A549 (cell line): ENCODE measurements at regions not wholly inside any gene's neighbourhood (a gene's known extent, or its start where the extent isn't known, plus 50 kb on each side); places are given as distances from the start of the nearest gene placed in this dataset.

Experiments used
- ATAC-seq, 2 experiments: fragments of 200-7000 bp in 1 of 2; fragments of >200 bp in 1 of 2; cut with Nextera tagmentation in 1 of 2; cut with Tn5 transposase in 1 of 2; 3 replicates each; pipeline versions ENCODE4 v1.8.0 to v1.9.1; 2018 to 2020; ENCODE audit warnings: mild to moderate bottlenecking in 1 of 2, moderate library complexity in 1 of 2
- CTCF ChIA-PET: fragments of 300-600 bp; sonication (Branson Sonifier 250); formaldehyde crosslinking; extraction: SDS; loops from one replicate; lab custom pipeline; 2021; ENCODE audit warnings: antibody characterized with exemption, inconsistent platforms; lab: Yijun Ruan, JAX
- POLR2A ChIA-PET: fragments of 350-600 bp; formaldehyde crosslinking; extraction: SDS; loops from one replicate; lab custom pipeline; 2021; ENCODE audit warnings: antibody characterized with exemption, inconsistent platforms; lab: Yijun Ruan, JAX
- DNase-seq, 2 experiments: peaks; one replicate each; pipeline versions ENCODE4 v3.0.0 to v3.0.0-alpha.2; 2011 to 2016; ENCODE audit warnings: low read depth in 1 of 2, low spot score in 1 of 2
- FAIRE-seq: peaks from 2 replicates; lab custom pipeline; 2011; peaks lifted over from hg19 to GRCh38; lab: Jason Lieb, UNC
- H3K27ac ChIP-seq, 2 experiments: fragments of >200 bp; sonication (Bioruptor Twin); formaldehyde crosslinking; 3 replicates each; pipeline ENCODE4 v1.5.1; 2016 to 2017
- H3K4me1 ChIP-seq: fragments of >200 bp; sonication (Bioruptor Twin); formaldehyde crosslinking; 3 replicates; pipeline ENCODE4 v1.6.1; 2016
- H3K4me2 ChIP-seq: fragments of >200 bp; sonication (Bioruptor Twin); formaldehyde crosslinking; 3 replicates; pipeline ENCODE4 v1.6.1; 2016
- H3K4me3 ChIP-seq: fragments of >200 bp; sonication (Bioruptor Twin); formaldehyde crosslinking; 3 replicates; pipeline ENCODE4 v1.5.1; 2016
- H3K9me3 ChIP-seq: fragments of >200 bp; sonication (Bioruptor Twin); formaldehyde crosslinking; 3 replicates; pipeline ENCODE4 v1.6.1; 2016
- ATOH8 ChIP-seq: fragments of 250-450 bp; sonication (Bioruptor Pico); IDR thresholded peaks from 2 replicates; pipeline ENCODE4 v1.5.0; 2020; ENCODE audit warnings: low read depth, mild to moderate bottlenecking, moderate library complexity
- CBX2 ChIP-seq: fragments of 200-600 bp; sonication (generic); IDR thresholded peaks from 2 replicates; pipeline ENCODE4 v1.6.1; 2016; ENCODE audit warnings: low read depth, mild to moderate bottlenecking, borderline replicate concordance
- CBX8 ChIP-seq: fragments of 200-600 bp; sonication (generic); IDR thresholded peaks from 2 replicates; pipeline ENCODE4 v1.6.1; 2016
- CHD2 ChIP-seq: fragments of 150-350 bp; IDR thresholded peaks from 2 replicates; pipeline ENCODE4 v1.6.1; 2014; ENCODE audit warnings: low read length; ENCODE audit not compliant: partially characterized antibody
- CTCF ChIP-seq: fragments of >200 bp; sonication (Bioruptor Twin); formaldehyde crosslinking; IDR thresholded peaks from 3 replicates; pipeline ENCODE4 v1.5.1; 2016
- FOXS1 ChIP-seq: fragments of 250-450 bp; sonication (Bioruptor Pico); IDR thresholded peaks from 2 replicates; pipeline ENCODE4 v1.5.0; 2020; ENCODE audit warnings: mild to moderate bottlenecking, moderate library complexity
- HES2 ChIP-seq: fragments of >200 bp; sonication (Bioruptor Twin); formaldehyde crosslinking; IDR thresholded peaks from 2 replicates; pipeline ENCODE4 v1.6.1; 2016
- HEYL ChIP-seq: fragments of 250-450 bp; sonication (Bioruptor Pico); IDR thresholded peaks from 2 replicates; pipeline ENCODE4 v1.8.0; 2021; ENCODE audit warnings: mild to moderate bottlenecking, moderate library complexity
- MYC ChIP-seq: IDR thresholded peaks from 2 replicates; pipeline ENCODE4 v1.6.1; 2012; ENCODE audit warnings: mild to moderate bottlenecking, inconsistent platforms, low read length, improper control_type of control experiment, borderline replicate concordance
- NFE2L2 ChIP-seq: fragments of 150-350 bp; conservative IDR thresholded peaks from 2 replicates; pipeline ENCODE4 v1.6.1; 2014; ENCODE audit warnings: low read length
- NPAS2 ChIP-seq: fragments of 250-450 bp; sonication (Bioruptor Pico); IDR thresholded peaks from 2 replicates; pipeline ENCODE4 v1.8.0; 2022; ENCODE audit warnings: mild to moderate bottlenecking, moderate library complexity, borderline replicate concordance
- POLR2A ChIP-seq: IDR thresholded peaks from 2 replicates; pipeline ENCODE4 v1.6.1; 2012; ENCODE audit warnings: mild to moderate bottlenecking, low read length
- RAD21 ChIP-seq, 2 experiments: fragments of >200 bp in 1 of 2; sonication (Bioruptor Twin) in 1 of 2; formaldehyde crosslinking in 1 of 2; IDR thresholded peaks in 1 of 2; conservative IDR thresholded peaks in 1 of 2; 2 replicates in 1 of 2; 3 replicates in 1 of 2; pipeline ENCODE4 v1.6.1; 2012 to 2018; ENCODE audit warnings: inconsistent platforms in 1 of 2
- REST ChIP-seq: fragments of 200-600 bp; sonication (generic); IDR thresholded peaks from 2 replicates; pipeline ENCODE4 v1.6.1; 2016; ENCODE audit warnings: antibody characterized with exemption, mild to moderate bottlenecking, moderate library complexity
- RNF2 ChIP-seq: fragments of 200-600 bp; sonication (generic); IDR thresholded peaks from 2 replicates; pipeline ENCODE4 v1.6.1; 2016; ENCODE audit warnings: low read depth, mild to moderate bottlenecking, antibody characterized with exemption, moderate library complexity, borderline replicate concordance
- SMC3 ChIP-seq: fragments of >200 bp; sonication (Bioruptor Twin); formaldehyde crosslinking; IDR thresholded peaks from 3 replicates; pipeline ENCODE4 v1.6.1; 2018; ENCODE audit warnings: inconsistent platforms
- TFCP2L1 ChIP-seq: fragments of 250-450 bp; sonication (Bioruptor Pico); IDR thresholded peaks from 2 replicates; pipeline ENCODE4 v1.5.0; 2021; ENCODE audit warnings: mild to moderate bottlenecking
- USF2 ChIP-seq: fragments of 450-650 bp; IDR thresholded peaks from 2 replicates; pipeline ENCODE4 v1.6.1; 2014; ENCODE audit warnings: antibody characterized with exemption
- ZSCAN20 ChIP-seq: fragments of 250-450 bp; sonication (Bioruptor Pico); IDR thresholded peaks from 2 replicates; pipeline ENCODE4 v1.8.0; 2022; ENCODE audit warnings: mild to moderate bottlenecking, moderate library complexity
- WGBS: methylation state at CpG from one replicate; pipeline ENCODE4 v1.1.6; 2017; ENCODE audit errors: missing lambda C conversion rate; 5-methylcytosine and 5-hydroxymethylcytosine counted together

GRCh38 chr3:116776880-116777785, 67.6 kb downstream of the TUSC7 start:
- Histone ChIP-seq H3K4me1 (no peaks in the 10 kb centered on the region), H3K4me3 (no peak overlapping the region), H3K4me2 (no peak overlapping the region), H3K27ac (no peak overlapping the region)
- ChIA-PET POLR2A (no interaction called here), CTCF (no interaction called here)
- 30% methylated on average over 10 of the region's 10 CpGs for WGBS
- ATAC-seq = no peak
- DNase-seq = no peak
- TF ChIP-seq CHD2 = no peak
- TF ChIP-seq RNF2 = no peak
- TF ChIP-seq USF2 = no peak
- no peak for TF ChIP-seq HES2
- TF ChIP-seq CBX8 = no peak
- TF ChIP-seq POLR2A = no peak
- TF ChIP-seq CTCF = no peak
- no peak for TF ChIP-seq CBX2
- TF ChIP-seq ATOH8 = no peak
- TF ChIP-seq SMC3 = no peak
- TF ChIP-seq FOXS1 (CRISPR knock-in tag) = no peak
- no peak for TF ChIP-seq NPAS2 (CRISPR knock-in tag)
- no peak for TF ChIP-seq RAD21 (conservative IDR thresholded peaks at IDR 0.05 in 1 of 2, IDR thresholded peaks at IDR 0.05 in 1 of 2)
- no peak for TF ChIP-seq ZSCAN20 (CRISPR knock-in tag)
- no peak for TF ChIP-seq MYC
- no peak for TF ChIP-seq REST
- no peak for TF ChIP-seq TFCP2L1 (CRISPR knock-in tag)
- no peak for TF ChIP-seq HEYL (CRISPR knock-in tag)
- TF ChIP-seq NFE2L2 = no peak
- TF ChIP-seq, all 56 proteins: peak for 0
- no peak for FAIRE-seq
- no peaks in the 10 kb centered on the region for H3K9me3 ChIP-seq
